ENCODE measurements at regions not wholly inside any gene's neighbourhood (a gene's known extent, or its start where the extent isn't known, plus 50 kb on each side); places are given as distances from the start of the nearest gene placed in this dataset.

GRCh38 chr7:117929237-117929636 lies 56.0 kb upstream of the CTTNBP2 start:
- H3K79me2 ChIP-seq (ENCODE audit: low read depth), result no peaks in the 10 kb centered on the region
- intact Hi-C loops (cut with micrococcal nuclease; ENCODE audit: unreplicated experiment), result no loop called here
- H3K27ac ChIP-seq, result no peak overlapping the region
- no peaks in the 10 kb centered on the region for H3K27me3 ChIP-seq (ENCODE audit: insufficient read depth, low read depth)
- no peak for DNase-seq
- no peak overlapping the region for H3K4me3 ChIP-seq
- no peaks in the 10 kb centered on the region for H3K9me3 ChIP-seq (ENCODE audit: insufficient read depth, low read depth)
- no peaks in the 10 kb centered on the region for H3K4me1 ChIP-seq (replicated peaks; ENCODE audit: insufficient read depth)
- no peaks in the 10 kb centered on the region for H3K36me3 ChIP-seq (ENCODE audit: low read depth)
- no peak overlapping the region for H3K4me2 ChIP-seq
- POLR2A ChIA-PET (ENCODE audit: unreplicated experiment), result no interaction called here
- H3F3A ChIP-seq (ENCODE audit: insufficient read depth, low read depth), result no peaks in the 10 kb centered on the region
- BruUV-seq (replicated peaks), result no TSS peak
- no peaks in the 10 kb centered on the region for H3K9me2 ChIP-seq (ENCODE audit: insufficient read depth)
- TF ChIP-seq, protein P1, sequence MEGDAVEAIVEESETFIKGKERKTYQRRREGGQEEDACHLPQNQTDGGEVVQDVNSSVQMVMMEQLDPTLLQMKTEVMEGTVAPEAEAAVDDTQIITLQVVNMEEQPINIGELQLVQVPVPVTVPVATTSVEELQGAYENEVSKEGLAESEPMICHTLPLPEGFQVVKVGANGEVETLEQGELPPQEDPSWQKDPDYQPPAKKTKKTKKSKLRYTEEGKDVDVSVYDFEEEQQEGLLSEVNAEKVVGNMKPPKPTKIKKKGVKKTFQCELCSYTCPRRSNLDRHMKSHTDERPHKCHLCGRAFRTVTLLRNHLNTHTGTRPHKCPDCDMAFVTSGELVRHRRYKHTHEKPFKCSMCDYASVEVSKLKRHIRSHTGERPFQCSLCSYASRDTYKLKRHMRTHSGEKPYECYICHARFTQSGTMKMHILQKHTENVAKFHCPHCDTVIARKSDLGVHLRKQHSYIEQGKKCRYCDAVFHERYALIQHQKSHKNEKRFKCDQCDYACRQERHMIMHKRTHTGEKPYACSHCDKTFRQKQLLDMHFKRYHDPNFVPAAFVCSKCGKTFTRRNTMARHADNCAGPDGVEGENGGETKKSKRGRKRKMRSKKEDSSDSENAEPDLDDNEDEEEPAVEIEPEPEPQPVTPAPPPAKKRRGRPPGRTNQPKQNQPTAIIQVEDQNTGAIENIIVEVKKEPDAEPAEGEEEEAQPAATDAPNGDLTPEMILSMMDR (conservative IDR thresholded peaks at IDR 0.05), result no peak
- TF ChIP-seq EZH2 (IDR thresholded peaks at IDR 0.05; ENCODE audit: low read depth), result no peak
- no peaks in the 10 kb centered on the region for H4K20me1 ChIP-seq (ENCODE audit: insufficient read depth)
- CTCF ChIA-PET, result no interaction called here
- H2AFZ ChIP-seq, result no peak overlapping the region

- Histone ChIP-seq H3K9me3 (ENCODE audit: insufficient read depth, low read depth) (no peaks in the 10 kb centered on the region), H3K27me3 (ENCODE audit: insufficient read depth, low read depth) (no peaks in the 10 kb centered on the region), H3K27ac (no peak overlapping the region), H3K9me2 (ENCODE audit: insufficient read depth) (no peaks in the 10 kb centered on the region), H3K36me3 (ENCODE audit: low read depth) (no peaks in the 10 kb centered on the region), H2AFZ (no peak overlapping the region), H3K4me3 (no peak overlapping the region), H3K79me2 (ENCODE audit: low read depth) (no peaks in the 10 kb centered on the region), H4K20me1 (ENCODE audit: insufficient read depth) (no peaks in the 10 kb centered on the region), H3K4me1 (replicated peaks; ENCODE audit: insufficient read depth) (no peaks in the 10 kb centered on the region), H3F3A (ENCODE audit: insufficient read depth, low read depth) (no peaks in the 10 kb centered on the region), H3K4me2 (no peak overlapping the region)
- POLR2A ChIA-PET (ENCODE audit: unreplicated experiment), result no interaction called here
- CTCF ChIA-PET, result no interaction called here
- intact Hi-C loops (cut with micrococcal nuclease; ENCODE audit: unreplicated experiment), result no loop called here
- no peak for DNase-seq
- no peak for TF ChIP-seq EZH2 (IDR thresholded peaks at IDR 0.05; ENCODE audit: low read depth)
- TF ChIP-seq, protein P1 (conservative IDR thresholded peaks at IDR 0.05), result no peak
- no TSS peak for BruUV-seq (replicated peaks)
These were observed 58.1 kb upstream of the CTTNBP2 start for GRCh38 chr7:117931314-117931713.

GRCh38 chr7:117937049-117937752 lies 64.0 kb upstream of the CTTNBP2 start:
- intact Hi-C loops (cut with micrococcal nuclease; ENCODE audit: unreplicated experiment), result no loop called here
- Histone ChIP-seq H3K9me3 (ENCODE audit: insufficient read depth, low read depth) (no peaks in the 10 kb centered on the region), H3K9me2 (ENCODE audit: insufficient read depth) (no peaks in the 10 kb centered on the region), H2AFZ (no peak overlapping the region), H3K4me1 (replicated peaks; ENCODE audit: insufficient read depth) (no peaks in the 10 kb centered on the region), H3K4me2 (no peak overlapping the region), H3K79me2 (ENCODE audit: low read depth) (no peaks in the 10 kb centered on the region), H3K27ac (no peak overlapping the region), H4K20me1 (ENCODE audit: insufficient read depth) (no peaks in the 10 kb centered on the region), H3K27me3 (ENCODE audit: insufficient read depth, low read depth) (no peaks in the 10 kb centered on the region), H3K36me3 (ENCODE audit: low read depth) (no peaks in the 10 kb centered on the region), H3K4me3 (no peak overlapping the region), H3F3A (ENCODE audit: insufficient read depth, low read depth) (no peaks in the 10 kb centered on the region)
- POLR2A ChIA-PET (ENCODE audit: unreplicated experiment), result no interaction called here
- CTCF ChIA-PET, result no interaction called here
- TF ChIP-seq, protein P1 (conservative IDR thresholded peaks at IDR 0.05), result no peak
- no peak for TF ChIP-seq EZH2 (IDR thresholded peaks at IDR 0.05; ENCODE audit: low read depth)
- no peak for DNase-seq
- BruUV-seq (replicated peaks), result no TSS peak
